A673 (cell line): ENCODE measurements at regions not wholly inside any gene's neighbourhood (a gene's known extent, or its start where the extent isn't known, plus 50 kb on each side); places are given as distances from the start of the nearest gene placed in this dataset.

Experiments
- BruUV-seq: library from RNA; stranded (reverse); fragments of 400-500 nt; replicated peaks from 2 replicates; lab custom pipeline; 2021; lab: Mats Ljungman, UMichigan
- CTCF ChIA-PET: fragments of 300-600 bp; sonication (Branson Sonifier 250); formaldehyde crosslinking; loops from one replicate; lab custom pipeline; 2022; ENCODE audit warnings: antibody characterized with exemption; lab: Charles Lee
- POLR2A ChIA-PET: fragments of 300-600 bp; sonication (Branson Sonifier 250); formaldehyde crosslinking; loops from one replicate; lab custom pipeline; 2022; ENCODE audit warnings: antibody characterized with exemption; ENCODE audit not compliant: low non-redundant PET; lab: Charles Lee
- DNase-seq: peaks from one replicate; pipeline ENCODE4 v3.0.0-alpha.2; 2015; ENCODE audit warnings: low spot score
- H3K27ac ChIP-seq: fragments of 200-600 bp; sonication (generic); 2 replicates; pipeline ENCODE4 v1.5.1; 2016; ENCODE audit warnings: mixed run types, low read depth, mild to moderate bottlenecking, mixed read lengths, antibody characterized with exemption, low read length; ENCODE audit not compliant: poor library complexity, severe bottlenecking
- H3K27me3 ChIP-seq: fragments of 200-600 bp; sonication (generic); replicated peaks from 2 replicates; pipeline ENCODE4 v1.6.1; 2017; ENCODE audit warnings: mixed run types, low read depth, mild to moderate bottlenecking, mixed read lengths, antibody characterized with exemption, low read length; ENCODE audit not compliant: insufficient read depth, poor library complexity
- H3K36me3 ChIP-seq: fragments of 200-600 bp; sonication (generic); 2 replicates; pipeline ENCODE4 v1.6.1; 2016; ENCODE audit warnings: mixed run types, mild to moderate bottlenecking, mixed read lengths, antibody characterized with exemption, low read length; ENCODE audit not compliant: insufficient read depth, poor library complexity, severe bottlenecking
- H3K4me1 ChIP-seq: fragments of 200-600 bp; sonication (generic); 2 replicates; pipeline ENCODE4 v1.6.1; 2017; ENCODE audit warnings: mixed run types, mild to moderate bottlenecking, mixed read lengths, antibody characterized with exemption, low read length; ENCODE audit not compliant: insufficient read depth, poor library complexity, severe bottlenecking
- H3K4me3 ChIP-seq: fragments of 200-600 bp; sonication (generic); 2 replicates; pipeline ENCODE4 v1.5.1; 2016; ENCODE audit warnings: low read depth, mixed run types, mild to moderate bottlenecking, mixed read lengths, low read length; ENCODE audit not compliant: poor library complexity, severe bottlenecking
- H3K9me3 ChIP-seq: fragments of 200-600 bp; sonication (generic); 2 replicates; pipeline ENCODE4 v1.6.1; 2016; ENCODE audit warnings: mixed run types, low read depth, mild to moderate bottlenecking, mixed read lengths, antibody characterized with exemption, low read length; ENCODE audit not compliant: poor library complexity, severe bottlenecking
- CTCF ChIP-seq: fragments of 300-800, 200-600 bp; sonication (generic); conservative IDR thresholded peaks from 2 replicates; pipeline ENCODE4 v1.5.1; 2017; ENCODE audit warnings: low read depth, mild to moderate bottlenecking, antibody characterized with exemption, low read length, moderate library complexity, mixed read lengths
- EZH2 ChIP-seq: fragments of 200-600 bp; sonication (generic); IDR thresholded peaks from 2 replicates; pipeline ENCODE4 v1.6.1; 2017; ENCODE audit warnings: borderline replicate concordance, low read depth, mild to moderate bottlenecking, mixed read lengths, antibody characterized with exemption, low read length; ENCODE audit not compliant: poor library complexity, severe bottlenecking
- intact Hi-C: fragments of 100-400 bp; cut with micrococcal nuclease; formaldehyde crosslinking; loops from one replicate; pipeline ENCODE4 v1.10.0; 2022; ENCODE audit not compliant: unreplicated experiment

- Histone ChIP-seq H3K4me3 (no peak overlapping the region), H3K4me1 (no peaks in the 10 kb centered on the region), H3K27ac (no peak overlapping the region), H3K36me3 (no peaks in the 10 kb centered on the region), H3K9me3 (no peaks in the 10 kb centered on the region), H3K27me3 (peaks cover 18% of the 10 kb centered on the region)
- POLR2A ChIA-PET, result no interaction called here
- CTCF ChIA-PET, result no interaction called here
- DNase-seq, result no peak
- intact Hi-C loops, result no loop called here
- TF ChIP-seq CTCF (no peak), EZH2 (no peak)
- no TSS peak for BruUV-seq
Measured at GRCh38 chr2:16362611-16363010, 303.0 kb downstream of the CYRIA start.

GRCh38 chr2:16361261-16361995 is 304.2 kb downstream of the CYRIA start:
- intact Hi-C loops, result no loop called here
- DNase-seq, result no peak
- peaks cover 8% of the 10 kb centered on the region for H3K27me3 ChIP-seq
- CTCF ChIA-PET, result no interaction called here
- no TSS peak for BruUV-seq
- no peak overlapping the region for H3K4me3 ChIP-seq
- no peak for TF ChIP-seq CTCF
- TF ChIP-seq EZH2, result no peak
- no peak overlapping the region for H3K27ac ChIP-seq
- H3K36me3 ChIP-seq, result no peaks in the 10 kb centered on the region
- no peaks in the 10 kb centered on the region for H3K9me3 ChIP-seq
- POLR2A ChIA-PET, result no interaction called here
- H3K4me1 ChIP-seq, result no peaks in the 10 kb centered on the region

- intact Hi-C loops, result no loop called here
- Histone ChIP-seq H3K4me1 (no peaks in the 10 kb centered on the region), H3K4me3 (no peak overlapping the region), H3K9me3 (no peaks in the 10 kb centered on the region), H3K36me3 (no peaks in the 10 kb centered on the region), H3K27ac (no peak overlapping the region), H3K27me3 (no peaks in the 10 kb centered on the region)
- no peak for DNase-seq
- no TSS peak for BruUV-seq
- ChIA-PET CTCF (no interaction called here), POLR2A (no interaction called here)
- TF ChIP-seq EZH2, result no peak
- TF ChIP-seq CTCF, result no peak
Measured at GRCh38 chr2:16359961-16360360, 305.7 kb downstream of the CYRIA start.
